ENCODE measurements at regions not wholly inside any gene's neighbourhood (a gene's known extent, or its start where the extent isn't known, plus 50 kb on each side); places are given as distances from the start of the nearest gene placed in this dataset.

DNA sequence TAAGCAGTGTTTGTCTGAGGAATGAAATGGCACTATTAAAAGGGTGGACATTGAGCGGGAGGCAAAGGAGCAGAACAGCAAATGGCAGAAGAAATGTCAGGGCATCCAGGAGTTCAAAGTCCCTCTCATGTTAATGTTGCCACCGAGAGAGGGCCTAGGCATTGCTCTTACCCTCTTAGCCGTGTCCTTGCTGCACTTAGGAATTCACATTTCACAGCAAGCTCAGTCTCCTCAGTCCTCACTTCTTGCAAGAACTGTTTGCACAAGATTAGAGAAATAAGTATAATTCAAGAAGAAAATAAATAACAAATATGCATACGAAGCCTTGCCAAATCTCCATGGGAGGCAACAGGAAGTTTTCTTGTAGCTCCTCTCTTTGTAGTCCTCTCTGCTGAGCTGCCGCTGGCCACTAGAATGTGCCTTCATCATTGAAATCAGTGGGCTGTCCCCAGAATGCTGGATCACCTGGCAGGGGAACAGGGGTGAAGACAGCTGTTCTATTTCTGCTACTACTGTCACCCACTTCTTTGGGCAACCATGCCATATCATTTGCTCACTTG, 205.8 kb downstream of the ZNF326 start:
- H3K4me1 Mint-ChIP-seq = peaks cover 65% of the 10 kb centered on the region
- peaks cover 4% of the 10 kb centered on the region for H3K27me3 Mint-ChIP-seq (ENCODE audit: insufficient read depth)
- H3K36me3 Mint-ChIP-seq (ENCODE audit: low read depth) = no peaks in the 10 kb centered on the region
- no peaks in the 10 kb centered on the region for H3K36me3 ChIP-seq (ENCODE audit: control insufficient read depth, insufficient read depth, low read length)
- DNase-seq = no peak
- peak overlapping the region; percentile 19 for H3K27ac Mint-ChIP-seq
- H3K9me3 Mint-ChIP-seq = no peaks in the 10 kb centered on the region
- no peak overlapping the region for H3K27ac ChIP-seq (ENCODE audit: low read depth, low read length)
- H3K27me3 ChIP-seq (ENCODE audit: control insufficient read depth, insufficient read depth, low read length, poor library complexity, severe bottlenecking) = no peaks in the 10 kb centered on the region
- H3K4me3 ChIP-seq (ENCODE audit: low read length) = no peak overlapping the region
- no peak overlapping the region for H3K9ac ChIP-seq (ENCODE audit: extremely low read depth, low read length, poor library complexity, severe bottlenecking)
- H3K9me3 ChIP-seq (ENCODE audit: control insufficient read depth, low read length) = no peaks in the 10 kb centered on the region
- no peak for TF ChIP-seq CTCF (conservative IDR thresholded peaks at IDR 0.05)
- WGBS, 2 experiments (ENCODE audit: insufficient coverage in 1 of 2, insufficient read length in 1 of 2) = 77 to 86% methylated on average over 4 to 5 of the region's 5 CpGs
- H3K4me1 ChIP-seq (ENCODE audit: control insufficient read depth, insufficient read depth, low read length) = peaks cover 30% of the 10 kb centered on the region
- no peak overlapping the region for H3K4me3 Mint-ChIP-seq

- peaks cover 4% of the 10 kb centered on the region for H3K27me3 Mint-ChIP-seq (ENCODE audit: insufficient read depth)
- Histone ChIP-seq H3K9me3 (ENCODE audit: control insufficient read depth, low read length) (no peaks in the 10 kb centered on the region), H3K4me3 (ENCODE audit: low read length) (peak overlapping the region; percentile 37), H3K9ac (ENCODE audit: extremely low read depth, low read length, poor library complexity, severe bottlenecking) (peak overlapping the region; percentile 21), H3K4me1 (ENCODE audit: control insufficient read depth, insufficient read depth, low read length) (peaks cover 30% of the 10 kb centered on the region), H3K27me3 (ENCODE audit: control insufficient read depth, insufficient read depth, low read length, poor library complexity, severe bottlenecking) (no peaks in the 10 kb centered on the region), H3K36me3 (ENCODE audit: control insufficient read depth, insufficient read depth, low read length) (no peaks in the 10 kb centered on the region), H3K27ac (ENCODE audit: low read depth, low read length) (no peak overlapping the region)
- 35 to 57% methylated on average over 7 to 13 of the region's 13 CpGs for WGBS, 2 experiments (ENCODE audit: insufficient coverage in 1 of 2, insufficient read length in 1 of 2)
- peak overlapping the region; percentile 17 for H3K4me3 Mint-ChIP-seq
- peaks cover 59% of the 10 kb centered on the region for H3K4me1 Mint-ChIP-seq
- DNase-seq = peak; percentile 87
- TF ChIP-seq CTCF (conservative IDR thresholded peaks at IDR 0.05) = peak; percentile 12
- H3K27ac Mint-ChIP-seq = peak overlapping the region; percentile 74
- no peaks in the 10 kb centered on the region for H3K36me3 Mint-ChIP-seq (ENCODE audit: low read depth)
- H3K9me3 Mint-ChIP-seq = no peaks in the 10 kb centered on the region
Measured at GRCh38 chr1:90198616-90199332, 203.9 kb downstream of the ZNF326 start.

DNA sequence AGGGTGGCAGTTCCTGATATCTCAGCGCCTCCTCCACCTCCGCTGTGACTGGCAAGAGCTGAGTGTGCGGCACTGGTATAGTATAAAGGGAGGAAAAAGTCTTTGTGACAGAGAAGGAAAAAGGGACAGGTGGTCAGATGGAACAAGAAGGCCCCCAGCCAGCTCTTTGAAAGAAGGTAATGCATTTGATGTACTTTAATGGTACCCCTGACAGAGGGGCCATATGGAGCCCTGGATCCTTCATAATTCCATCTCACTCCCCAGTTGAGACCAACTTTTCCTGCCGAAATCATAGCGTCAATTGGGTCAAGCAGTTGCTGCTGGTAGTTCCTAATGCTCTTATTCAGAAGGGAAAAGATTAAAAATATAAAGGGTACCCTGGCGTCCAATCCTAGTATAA, 198.2 kb downstream of the ZNF326 start:
- no peak for DNase-seq
- no peak overlapping the region for H3K9ac ChIP-seq (ENCODE audit: extremely low read depth, low read length, poor library complexity, severe bottlenecking)
- H3K27me3 Mint-ChIP-seq (ENCODE audit: insufficient read depth) = peaks cover 8% of the 10 kb centered on the region
- TF ChIP-seq CTCF (conservative IDR thresholded peaks at IDR 0.05) = no peak
- H3K4me1 Mint-ChIP-seq = peaks cover 30% of the 10 kb centered on the region
- H3K4me3 ChIP-seq (ENCODE audit: low read length) = no peak overlapping the region
- H3K27ac Mint-ChIP-seq = no peak overlapping the region
- H3K4me3 Mint-ChIP-seq = no peak overlapping the region
- H3K27ac ChIP-seq (ENCODE audit: low read depth, low read length) = no peak overlapping the region
- no peaks in the 10 kb centered on the region for H3K9me3 Mint-ChIP-seq
- H3K4me1 ChIP-seq (ENCODE audit: control insufficient read depth, insufficient read depth, low read length) = peaks cover 15% of the 10 kb centered on the region
- H3K36me3 Mint-ChIP-seq (ENCODE audit: low read depth) = no peaks in the 10 kb centered on the region
- H3K27me3 ChIP-seq (ENCODE audit: control insufficient read depth, insufficient read depth, low read length, poor library complexity, severe bottlenecking) = no peaks in the 10 kb centered on the region
- 93 to 94% methylated on average over 5 to 6 of the region's 6 CpGs for WGBS, 2 experiments (ENCODE audit: insufficient coverage in 1 of 2, insufficient read length in 1 of 2)
- H3K36me3 ChIP-seq (ENCODE audit: control insufficient read depth, insufficient read depth, low read length) = no peaks in the 10 kb centered on the region
- H3K9me3 ChIP-seq (ENCODE audit: control insufficient read depth, low read length) = no peaks in the 10 kb centered on the region

Measured in endodermal cell (in vitro differentiated cells).